Testis (tissue), 2 donors: ENCODE measurements at regions not wholly inside any gene's neighbourhood (a gene's known extent, or its start where the extent isn't known, plus 50 kb on each side); places are given as distances from the start of the nearest gene placed in this dataset.

Experiments used
- CTCF ChIP-seq, 3 experiments: fragments of 450-650 bp in 2 of 3; fragments of 200-600 bp in 1 of 3; sonication (generic) in 1 of 3; IDR thresholded peaks; one replicate each; pipeline ENCODE4 v1.5.1; 2016 to 2019; ENCODE audit warnings: antibody characterized with exemption in 3 of 3, mild to moderate bottlenecking in 2 of 3, moderate library complexity in 1 of 3
- POLR2A ChIP-seq: fragments of 450-650 bp; IDR thresholded peaks from one replicate; pipeline ENCODE4 v1.6.1; 2017; ENCODE audit warnings: antibody characterized with exemption, mild to moderate bottlenecking, moderate library complexity

DNA sequence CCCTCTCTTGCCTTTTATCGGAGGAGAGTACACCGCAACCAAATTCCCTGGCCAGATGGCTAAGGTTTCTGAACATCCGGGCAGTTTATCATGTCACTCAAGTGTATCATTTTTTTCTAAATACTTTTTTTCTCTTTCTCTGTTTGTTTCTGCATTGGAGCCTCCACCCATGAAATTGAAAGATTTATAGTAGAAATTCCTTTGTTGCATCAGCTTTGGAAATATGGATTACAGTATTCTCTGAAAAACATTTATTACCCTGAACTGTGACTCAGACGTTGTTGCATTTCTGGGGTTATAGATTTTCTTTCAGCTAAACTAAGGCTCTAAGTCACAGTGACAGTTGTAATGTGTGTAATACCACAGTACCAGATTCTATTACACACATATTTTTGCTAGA, 187.0 kb downstream of the SPTSSA start:
- TF ChIP-seq POLR2A (no peak), CTCF (IDR thresholded peaks at IDR 0.05) (no peak)
